Breast epithelium (tissue), 3 donors: ENCODE measurements at regions not wholly inside any gene's neighbourhood (a gene's known extent, or its start where the extent isn't known, plus 50 kb on each side); places are given as distances from the start of the nearest gene placed in this dataset.
"Not testable (repeated sequence)": the region's sequence is repeated elsewhere in the genome, so short reads cannot be mapped to it uniquely, and the experiment has no call there.

ENCODE experiments used
- POLR2A ChIP-seq: fragments of 450-650 bp; IDR thresholded peaks from one replicate; pipeline ENCODE4 v1.6.1; 2016; ENCODE audit warnings: antibody characterized with exemption, mild to moderate bottlenecking, moderate library complexity
- POLR2AphosphoS5 ChIP-seq, 3 donors: sonication (generic); formaldehyde crosslinking; IDR thresholded peaks; one replicate each; pipeline ENCODE4 v1.6.1; 2017; ENCODE audit warnings: antibody characterized with exemption in 3 of 3

GRCh38 chr12:5290368-5290767, 141.5 kb upstream of the NTF3 start:
- not testable (repeated sequence) for TF ChIP-seq POLR2AphosphoS5 (IDR thresholded peaks at IDR 0.05); POLR2A
